NCI-H2107 (cell line): ENCODE measurements at regions not wholly inside any gene's neighbourhood (a gene's known extent, or its start where the extent isn't known, plus 50 kb on each side); places are given as distances from the start of the nearest gene placed in this dataset.

Experiments
- DNase-seq: peaks from one replicate; lab custom pipeline; 2025; lab: John Stamatoyannopoulos, UW

GRCh38 chr6:98137391-98137790, 697.0 kb upstream of the POU3F2 start:
- no peak for DNase-seq

- DNase-seq: no peak
Observed at GRCh38 chr6:98142839-98143238, 691.5 kb upstream of the POU3F2 start.

- DNase-seq: no peak
Observed at GRCh38 chr6:98146656-98147055, 687.7 kb upstream of the POU3F2 start.

GRCh38 chr6:98156580-98156979, 677.8 kb upstream of the POU3F2 start:
- no peak for DNase-seq

GRCh38 chr6:98179606-98180005, 654.8 kb upstream of the POU3F2 start:
- no peak for DNase-seq

GRCh38 chr6:98200084-98200483, 634.3 kb upstream of the POU3F2 start:
- DNase-seq: no peak

- DNase-seq: no peak
Observed at GRCh38 chr6:98203170-98203806, 631.1 kb upstream of the POU3F2 start.

- no peak for DNase-seq
Observed at GRCh38 chr6:98212468-98212867, 621.9 kb upstream of the POU3F2 start.

- no peak for DNase-seq
Observed at GRCh38 chr6:98215531-98215930, 618.8 kb upstream of the POU3F2 start.

- DNase-seq: no peak
Observed at GRCh38 chr6:98230250-98230649, 604.1 kb upstream of the POU3F2 start.

GRCh38 chr6:98239057-98239456, 595.3 kb upstream of the POU3F2 start:
- no peak for DNase-seq

- no peak for DNase-seq
Observed at GRCh38 chr6:98241630-98242029, 592.7 kb upstream of the POU3F2 start.

GRCh38 chr6:98254624-98255023, 579.8 kb upstream of the POU3F2 start:
- DNase-seq: no peak

- no peak for DNase-seq
Observed at GRCh38 chr6:98260382-98260781, 574.0 kb upstream of the POU3F2 start.

- no peak for DNase-seq
Observed at GRCh38 chr6:98272060-98272459, 562.3 kb upstream of the POU3F2 start.

- DNase-seq: no peak
Observed at GRCh38 chr6:98274691-98275090, 559.7 kb upstream of the POU3F2 start.

- no peak for DNase-seq
Observed at GRCh38 chr6:98280492-98280891, 553.9 kb upstream of the POU3F2 start.

- no peak for DNase-seq
Observed at GRCh38 chr6:98286620-98287019, 547.8 kb upstream of the POU3F2 start.

- no peak for DNase-seq
Observed at GRCh38 chr6:98287876-98288275, 546.5 kb upstream of the POU3F2 start.

- DNase-seq: no peak
Observed at GRCh38 chr6:98292810-98293209, 541.6 kb upstream of the POU3F2 start.

- no peak for DNase-seq
Observed at GRCh38 chr6:98295515-98296175, 538.7 kb upstream of the POU3F2 start.

GRCh38 chr6:98308564-98308963, 525.8 kb upstream of the POU3F2 start:
- no peak for DNase-seq

- no peak for DNase-seq
Observed at GRCh38 chr6:98310443-98310842, 523.9 kb upstream of the POU3F2 start.

GRCh38 chr6:98323605-98324004, 510.8 kb upstream of the POU3F2 start:
- no peak for DNase-seq
